Pancreas (tissue), 10 donors: ENCODE measurements at regions not wholly inside any gene's neighbourhood (a gene's known extent, or its start where the extent isn't known, plus 50 kb on each side); places are given as distances from the start of the nearest gene placed in this dataset.

ENCODE experiments used
- ATAC-seq, 4 donors: fragments of 200-7000 bp; cut with Tn5 transposase; one replicate each; pipeline versions ENCODE4 v1.8.0 to v1.9.1; 2020; ENCODE audit warnings: mild to moderate bottlenecking in 4 of 4, moderate library complexity in 4 of 4
- DNase-seq, 6 donors: peaks; one replicate each; pipeline ENCODE4 v3.0.0-alpha.2; 2020
- FAIRE-seq: peaks from 2 replicates; lab custom pipeline; 2012; peaks lifted over from hg19 to GRCh38; lab: Jason Lieb, UNC
- H3K27ac ChIP-seq, 4 donors: fragments of 200-600 bp; sonication (generic); 1 replicate in 3 of 4; 2 replicates in 1 of 4; pipeline versions ENCODE4 v1.5.0 to v1.8.0; 2020
- H3K27me3 ChIP-seq, 4 donors: fragments of 200-600 bp; one replicate each; pipeline ENCODE4 v1.8.0; 2021
- H3K36me3 ChIP-seq, 3 donors: fragments of 200-600 bp; sonication (generic) in 1 of 3; one replicate each; pipeline versions ENCODE4 v1.5.0 to v1.8.0; 2020 to 2021
- H3K4me1 ChIP-seq, 3 donors: fragments of 200-600 bp; one replicate each; pipeline ENCODE4 v1.8.0; 2021
- H3K4me3 ChIP-seq, 4 donors: fragments of 200-600 bp; sonication (generic) in 2 of 4; one replicate each; pipeline versions ENCODE4 v1.5.0 to v1.8.0; 2020 to 2021
- H3K9me3 ChIP-seq, 4 donors: fragments of 200-600 bp; one replicate each; pipeline ENCODE4 v1.8.0; 2021
- WGBS, 2 donors: extraction: QIAGEN DNeasy Blood & Tissue Kit; methylation state at CpG; one replicate each; pipeline ENCODE4 v1.1.7; 2013; 5-methylcytosine and 5-hydroxymethylcytosine counted together
- intact Hi-C, 3 donors: fragments of 100-400 bp; cut with DNase I; formaldehyde crosslinking; loops; one replicate each; pipeline versions ENCODE4 v1.11.1 to v1.14.2; 2022
- TF ChIP-seq, protein P1 (sequence below), 4 donors: fragments of 200-600 bp; sonication (generic) in 3 of 4; IDR thresholded peaks; one replicate each; pipeline versions ENCODE4 v1.5.0 to v1.8.0; 2021; ENCODE audit warnings: antibody characterized with exemption in 4 of 4
- donor health status: healthy with polysubstance abuse.
- donor health status: DM: no; HTN: no; CAD: no; lungs with moderate emphysema.
- donor health status: DM: no; HTN: no; CAD: no.
- donor health status: control.
- donor health status: control.
- donor health status: Bipolar disorder and iron deficiency.
- donor health status: DM: yes; HTN: yes; CAD: no.
- donor health status: DM: no; HTN: no; CAD: no.
- donor health status: DM: no; HTN: no; CAD: no.
- donor health status: DM: yes; HTN: yes; CAD: no.

DNA sequence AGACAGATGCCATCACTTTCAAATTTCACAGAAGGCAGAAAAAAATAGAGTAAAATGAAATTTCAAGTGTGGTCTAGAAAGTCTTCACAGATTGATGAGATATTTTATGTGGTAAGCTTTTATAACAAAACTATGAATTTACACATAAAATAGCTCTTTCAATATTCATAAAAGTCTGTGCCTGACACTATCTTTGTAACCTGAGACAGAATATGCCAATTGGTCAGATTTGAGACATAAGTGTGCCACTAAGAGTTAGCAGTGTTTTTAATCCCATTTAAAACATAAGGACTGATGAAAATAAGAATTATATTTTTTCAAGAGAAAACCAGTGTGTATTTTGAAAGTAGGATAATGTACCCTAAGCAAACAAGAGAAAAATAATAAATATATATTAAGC is 769.5 kb upstream of the LUZP2 start:
- Histone ChIP-seq H3K9me3 (no peaks in the 10 kb centered on the region), H3K27me3 (no peaks in the 10 kb centered on the region), H3K27ac (no peak overlapping the region), H3K36me3 (no peaks in the 10 kb centered on the region), H3K4me3 (no peak overlapping the region), H3K4me1 (no peaks in the 10 kb centered on the region)
- TF ChIP-seq, protein P1, sequence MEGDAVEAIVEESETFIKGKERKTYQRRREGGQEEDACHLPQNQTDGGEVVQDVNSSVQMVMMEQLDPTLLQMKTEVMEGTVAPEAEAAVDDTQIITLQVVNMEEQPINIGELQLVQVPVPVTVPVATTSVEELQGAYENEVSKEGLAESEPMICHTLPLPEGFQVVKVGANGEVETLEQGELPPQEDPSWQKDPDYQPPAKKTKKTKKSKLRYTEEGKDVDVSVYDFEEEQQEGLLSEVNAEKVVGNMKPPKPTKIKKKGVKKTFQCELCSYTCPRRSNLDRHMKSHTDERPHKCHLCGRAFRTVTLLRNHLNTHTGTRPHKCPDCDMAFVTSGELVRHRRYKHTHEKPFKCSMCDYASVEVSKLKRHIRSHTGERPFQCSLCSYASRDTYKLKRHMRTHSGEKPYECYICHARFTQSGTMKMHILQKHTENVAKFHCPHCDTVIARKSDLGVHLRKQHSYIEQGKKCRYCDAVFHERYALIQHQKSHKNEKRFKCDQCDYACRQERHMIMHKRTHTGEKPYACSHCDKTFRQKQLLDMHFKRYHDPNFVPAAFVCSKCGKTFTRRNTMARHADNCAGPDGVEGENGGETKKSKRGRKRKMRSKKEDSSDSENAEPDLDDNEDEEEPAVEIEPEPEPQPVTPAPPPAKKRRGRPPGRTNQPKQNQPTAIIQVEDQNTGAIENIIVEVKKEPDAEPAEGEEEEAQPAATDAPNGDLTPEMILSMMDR (IDR thresholded peaks at IDR 0.05), result no peak
- intact Hi-C loops, result no loop called here
- DNase-seq, result no peak
- no peak for FAIRE-seq
- no peak for ATAC-seq

DNA sequence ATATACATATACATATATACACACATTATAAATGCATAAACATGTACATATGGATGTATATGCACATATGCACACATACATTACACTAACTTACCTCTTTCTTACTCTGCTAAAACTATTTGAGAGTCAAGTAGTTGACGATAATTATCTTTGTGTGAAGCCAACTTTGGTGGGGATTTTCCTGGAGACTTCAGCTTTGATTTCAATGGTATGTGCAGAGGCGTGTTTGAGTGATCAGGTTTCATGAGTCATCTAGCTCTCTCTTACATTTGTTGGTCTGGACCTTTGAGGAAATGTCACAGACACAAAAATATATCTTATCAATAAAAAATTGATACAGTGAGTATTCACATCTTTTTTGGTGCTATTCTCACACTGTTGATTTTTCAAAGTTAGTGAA is 769.1 kb upstream of the LUZP2 start:
- no peak overlapping the region for H3K4me3 ChIP-seq
- FAIRE-seq, result no peak
- H3K9me3 ChIP-seq, result no peaks in the 10 kb centered on the region
- intact Hi-C loops, result no loop called here
- ATAC-seq, result no peak
- no peak for DNase-seq
- TF ChIP-seq, protein P1 (IDR thresholded peaks at IDR 0.05), result no peak
- H3K27ac ChIP-seq, result no peak overlapping the region
- no peaks in the 10 kb centered on the region for H3K36me3 ChIP-seq
- H3K27me3 ChIP-seq, result no peaks in the 10 kb centered on the region
- WGBS, 2 donors, result 68 to 77% methylated on average over 2 of the region's 2 CpGs
- no peaks in the 10 kb centered on the region for H3K4me1 ChIP-seq

DNA sequence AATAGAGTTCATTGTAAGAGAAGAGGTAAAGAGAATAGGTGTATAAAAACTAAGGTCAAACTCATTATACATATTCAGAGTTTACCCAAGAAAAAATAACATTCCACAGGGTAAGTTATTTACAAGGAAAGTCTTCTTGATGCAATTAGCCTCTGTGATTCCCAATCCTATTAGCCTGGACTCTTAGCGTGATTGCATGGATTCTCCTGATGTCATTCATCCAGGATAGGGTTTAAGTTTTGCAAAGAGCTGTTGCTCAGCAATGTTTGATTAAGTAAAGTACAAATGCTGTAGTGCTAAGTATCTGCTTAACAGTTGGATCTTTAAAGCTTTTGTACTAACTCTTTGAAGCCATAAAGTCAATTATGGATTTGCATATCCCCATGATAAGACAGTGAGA is 767.8 kb upstream of the LUZP2 start:
- no peak for ATAC-seq
- H3K27ac ChIP-seq, result no peak overlapping the region
- no peaks in the 10 kb centered on the region for H3K36me3 ChIP-seq
- TF ChIP-seq, protein P1 (IDR thresholded peaks at IDR 0.05), result no peak
- no peaks in the 10 kb centered on the region for H3K4me1 ChIP-seq
- intact Hi-C loops, result no loop called here
- no peaks in the 10 kb centered on the region for H3K27me3 ChIP-seq
- FAIRE-seq, result no peak
- H3K4me3 ChIP-seq, result no peak overlapping the region
- 70 to 72% methylated on average over 1 of the region's 1 CpG for WGBS, 2 donors
- H3K9me3 ChIP-seq, result no peaks in the 10 kb centered on the region
- DNase-seq, result no peak

DNA sequence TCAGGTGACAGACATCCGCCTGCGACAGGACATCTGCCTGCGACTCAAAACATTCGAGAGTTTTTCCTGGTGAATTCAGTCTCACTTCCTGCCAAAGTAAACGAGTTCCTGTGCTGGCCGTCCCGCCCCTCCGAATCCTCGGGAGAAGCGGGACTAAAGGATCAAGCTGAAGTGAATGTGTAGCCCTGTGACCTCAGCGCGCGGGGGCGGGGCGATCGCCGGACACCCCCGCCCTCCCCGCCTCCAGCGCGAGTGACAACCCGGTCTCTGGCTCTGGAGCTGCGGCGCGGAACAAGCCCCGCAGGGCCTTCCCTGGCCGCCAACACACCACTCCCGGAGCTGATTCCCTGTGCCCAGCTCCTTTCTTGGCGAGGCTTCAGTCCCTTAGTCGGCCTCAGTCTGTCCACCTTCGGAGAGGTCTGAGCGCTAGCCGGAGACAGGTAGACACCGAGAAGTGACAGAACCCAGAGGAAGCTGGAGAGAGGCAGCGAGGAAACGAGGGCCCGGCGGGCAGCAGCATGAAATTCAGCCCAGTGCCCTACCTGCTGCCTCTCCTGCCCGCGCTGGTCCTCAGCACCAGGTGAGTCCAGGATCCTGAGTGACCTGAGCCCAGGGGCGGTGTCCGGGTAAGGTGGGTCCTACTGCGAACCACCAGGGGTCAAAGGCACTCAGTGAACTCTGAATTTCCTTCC is 766.4 kb upstream of the LUZP2 start:
- Histone ChIP-seq H3K4me3 (no peak overlapping the region), H3K27me3 (no peaks in the 10 kb centered on the region), H3K4me1 (no peaks in the 10 kb centered on the region), H3K9me3 (no peaks in the 10 kb centered on the region), H3K27ac (no peak overlapping the region), H3K36me3 (no peaks in the 10 kb centered on the region)
- TF ChIP-seq, protein P1 (IDR thresholded peaks at IDR 0.05), result no peak
- WGBS, 2 donors, result 88 to 89% methylated on average over 43 of the region's 43 CpGs
- intact Hi-C loops, result no loop called here
- FAIRE-seq (no peak), DNase-seq (peak in 1 of 6 donors; percentile 38), ATAC-seq (no peak)

DNA sequence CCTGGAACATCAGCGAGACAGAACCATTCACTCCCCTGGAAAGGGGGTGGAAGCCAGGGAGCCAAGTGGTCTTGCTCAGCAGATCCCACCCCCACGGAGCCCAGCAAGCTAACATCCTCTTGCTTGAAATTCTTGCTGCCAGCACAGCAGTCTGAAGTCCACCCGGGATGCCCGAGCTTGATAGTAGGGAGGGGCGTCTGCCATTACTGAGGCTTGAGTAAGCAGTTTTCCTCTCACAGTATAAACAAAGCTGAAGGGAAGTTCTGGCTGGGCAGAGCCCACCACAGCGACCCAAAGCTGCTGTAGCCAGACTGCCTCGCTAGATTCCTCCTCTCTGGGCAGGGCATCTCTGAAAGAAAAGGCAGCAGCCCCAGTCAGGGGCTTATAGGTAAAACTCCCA is 764.8 kb upstream of the LUZP2 start:
- intact Hi-C loops, result no loop called here
- no peak for FAIRE-seq

More for the DNA sequence above, 764.8 kb upstream of the LUZP2 start:
- Histone ChIP-seq H3K9me3 (no peaks in the 10 kb centered on the region), H3K4me3 (no peak overlapping the region), H3K27me3 (no peaks in the 10 kb centered on the region), H3K36me3 (no peaks in the 10 kb centered on the region), H3K27ac (no peak overlapping the region), H3K4me1 (no peaks in the 10 kb centered on the region)
- TF ChIP-seq, protein P1 (IDR thresholded peaks at IDR 0.05), result no peak
- DNase-seq, result no peak
- no peak for ATAC-seq
- 35 to 41% methylated on average over 7 of the region's 7 CpGs for WGBS, 2 donors
